HuH-7 (cell line): ENCODE measurements at regions not wholly inside any gene's neighbourhood (a gene's known extent, or its start where the extent isn't known, plus 50 kb on each side); places are given as distances from the start of the nearest gene placed in this dataset.

Experiments used
- DNase-seq: peaks from one replicate; pipeline ENCODE4 v3.0.0; 2011; ENCODE audit warnings: low spot score

GRCh38 chr20:21033817-21034216 lies 72.3 kb downstream of the LINC00237 start:
- no peak for DNase-seq

- DNase-seq, result no peak
Observed at GRCh38 chr20:21031666-21032065, 74.5 kb downstream of the LINC00237 start.

GRCh38 chr20:21029341-21029740 lies 76.8 kb downstream of the LINC00237 start:
- DNase-seq, result no peak

GRCh38 chr20:21028921-21029320 lies 77.2 kb downstream of the LINC00237 start:
- DNase-seq, result no peak

- no peak for DNase-seq
Observed at GRCh38 chr20:21028436-21028835, 77.7 kb downstream of the LINC00237 start.

GRCh38 chr20:21027569-21027968 lies 78.6 kb downstream of the LINC00237 start:
- peak; percentile 64 for DNase-seq

GRCh38 chr20:21026951-21027350 lies 79.2 kb downstream of the LINC00237 start:
- DNase-seq, result no peak

- no peak for DNase-seq
Observed at GRCh38 chr20:21024420-21024819, 81.7 kb downstream of the LINC00237 start.

GRCh38 chr20:21022925-21023324 lies 83.2 kb downstream of the LINC00237 start:
- no peak for DNase-seq

- DNase-seq, result no peak
Observed at GRCh38 chr20:21021472-21021790, 84.7 kb downstream of the LINC00237 start.

- DNase-seq, result no peak
Observed at GRCh38 chr20:21020659-21021471, 85.3 kb downstream of the LINC00237 start.

- no peak for DNase-seq
Observed at GRCh38 chr20:21019814-21020658, 86.1 kb downstream of the LINC00237 start.

GRCh38 chr20:21019468-21019813 lies 86.7 kb downstream of the LINC00237 start:
- DNase-seq, result no peak

GRCh38 chr20:21018576-21018975 lies 87.6 kb downstream of the LINC00237 start:
- DNase-seq, result no peak

- DNase-seq, result no peak
Observed at GRCh38 chr20:21017528-21018085, 88.6 kb downstream of the LINC00237 start.

- no peak for DNase-seq
Observed at GRCh38 chr20:21016751-21017150, 89.4 kb downstream of the LINC00237 start.

- DNase-seq, result no peak
Observed at GRCh38 chr20:21014528-21014927, 91.6 kb downstream of the LINC00237 start.

GRCh38 chr20:21008951-21009350 lies 97.2 kb downstream of the LINC00237 start:
- DNase-seq, result no peak

GRCh38 chr20:21006611-21007010 lies 99.5 kb downstream of the LINC00237 start:
- DNase-seq, result no peak

- DNase-seq, result no peak
Observed at GRCh38 chr20:21004386-21005076, 101.6 kb downstream of the LINC00237 start.

GRCh38 chr20:21003902-21004301 lies 102.3 kb downstream of the LINC00237 start:
- no peak for DNase-seq

GRCh38 chr20:21002486-21002885 lies 103.7 kb downstream of the LINC00237 start:
- DNase-seq, result no peak

GRCh38 chr20:20993372-20993771 lies 112.8 kb downstream of the LINC00237 start:
- no peak for DNase-seq
